GM12878 (cell line): ENCODE measurements at regions not wholly inside any gene's neighbourhood (a gene's known extent, or its start where the extent isn't known, plus 50 kb on each side); places are given as distances from the start of the nearest gene placed in this dataset.

Source experiments
- ATAC-seq: fragments of 200-7000 bp; cut with Tn5 transposase; 3 replicates; pipeline ENCODE4 v1.9.1; 2020; ENCODE audit warnings: mild to moderate bottlenecking, moderate library complexity
- BruUV-seq: library from RNA; stranded (reverse); fragments of 400-500 nt; replicated peaks from 2 replicates; lab custom pipeline; 2021; lab: Mats Ljungman, UMichigan
- CTCF ChIA-PET: fragments of 300-600 bp; sonication (Branson Sonifier 250); formaldehyde crosslinking; extraction: SDS; loops from one replicate; lab custom pipeline; 2021; ENCODE audit warnings: inconsistent platforms; lab: Yijun Ruan, JAX
- POLR2A ChIA-PET: fragments of 350-600 bp; formaldehyde crosslinking; extraction: SDS; loops from one replicate; lab custom pipeline; 2021; ENCODE audit warnings: inconsistent platforms; lab: Charles Lee
- RAD21 ChIA-PET: fragments of 300-600 bp; sonication (Branson Sonifier 250); formaldehyde crosslinking; loops from one replicate; lab custom pipeline; 2023; ENCODE audit warnings: antibody characterized with exemption; ENCODE audit not compliant: unreplicated experiment; lab: Charles Lee
- SMC1A ChIA-PET: fragments of 300-600 bp; sonication (Branson Sonifier 250); formaldehyde crosslinking; loops from one replicate; lab custom pipeline; 2023; ENCODE audit not compliant: unreplicated experiment, uncharacterized antibody; lab: Charles Lee
- DNase-seq: peaks from one replicate; pipeline ENCODE4 v3.0.0-alpha.2; 2011; ENCODE audit warnings: low read depth, low spot score
- FAIRE-seq: peaks from 3 replicates; lab custom pipeline; 2011; peaks lifted over from hg19 to GRCh38; lab: Jason Lieb, UNC
- H2AFZ ChIP-seq: 2 replicates; pipeline ENCODE4 v1.6.0; 2011; ENCODE audit warnings: low read depth, low read length, control low read depth; ENCODE audit not compliant: control insufficient read depth
- H3K27ac ChIP-seq: 2 replicates; pipeline ENCODE4 v1.5.1; 2011; ENCODE audit warnings: control low read depth; ENCODE audit not compliant: control insufficient read depth, insufficient read depth
- H3K27me3 ChIP-seq, 2 experiments: replicated peaks in 1 of 2; 2 replicates each; pipeline versions ENCODE4 v1.6.0 to v1.6.1; 2011; ENCODE audit warnings: low read length in 1 of 2; ENCODE audit not compliant: control insufficient read depth in 2 of 2, insufficient read depth in 2 of 2
- H3K36me3 ChIP-seq, 2 experiments: 2 replicates each; pipeline ENCODE4 v1.5.1; 2011; ENCODE audit warnings: low read length in 1 of 2; ENCODE audit not compliant: control insufficient read depth in 2 of 2, insufficient read depth in 2 of 2
- H3K4me1 ChIP-seq: 2 replicates; pipeline ENCODE4 v1.6.1; 2011; ENCODE audit warnings: mild to moderate bottlenecking, low read length, moderate library complexity, mixed read lengths; ENCODE audit not compliant: control insufficient read depth, insufficient read depth
- H3K4me2 ChIP-seq: 2 replicates; pipeline ENCODE4 v1.6.0; 2011; ENCODE audit warnings: control low read depth; ENCODE audit not compliant: control insufficient read depth, insufficient read depth
- H3K4me3 ChIP-seq: fragments of 200-600 bp; sonication (generic); 2 replicates; pipeline ENCODE4 v1.5.1; 2016
- H3K79me2 ChIP-seq: 2 replicates; pipeline ENCODE4 v1.6.0; 2011; ENCODE audit warnings: low read length; ENCODE audit not compliant: control insufficient read depth, insufficient read depth
- H3K9ac ChIP-seq: 2 replicates; pipeline ENCODE4 v1.8.0; 2011; ENCODE audit warnings: low read length, control low read depth, mixed read lengths; ENCODE audit not compliant: control insufficient read depth, insufficient read depth
- H3K9me3 ChIP-seq: replicated peaks from 3 replicates; pipeline ENCODE4 v1.5.1; 2011; ENCODE audit warnings: mild to moderate bottlenecking, low read length; ENCODE audit not compliant: control insufficient read depth, insufficient read depth
- H4K20me1 ChIP-seq: 2 replicates; pipeline ENCODE4 v1.6.0; 2011; ENCODE audit not compliant: control insufficient read depth, insufficient read depth
- BCL11A ChIP-seq: IDR thresholded peaks from 2 replicates; pipeline ENCODE4 v1.6.1; 2011; ENCODE audit warnings: low read depth, low read length
- CBX3 ChIP-seq: fragments of 200-600 bp; sonication (generic); IDR thresholded peaks from 2 replicates; pipeline ENCODE4 v1.6.1; 2016; ENCODE audit warnings: low read depth, borderline replicate concordance
- DPF2 ChIP-seq: fragments of 450-650 bp; IDR thresholded peaks from 2 replicates; pipeline ENCODE4 v1.6.1; 2017; ENCODE audit warnings: mild to moderate bottlenecking
- ETV6 ChIP-seq, 2 experiments: fragments of 450-650 bp in 1 of 2; IDR thresholded peaks in 1 of 2; conservative IDR thresholded peaks in 1 of 2; 2 replicates each; pipeline ENCODE4 v1.6.1; 2014; ENCODE audit warnings: antibody characterized with exemption in 1 of 2, borderline replicate concordance in 1 of 2, low read depth in 1 of 2, mild to moderate bottlenecking in 1 of 2, moderate library complexity in 1 of 2
- JUND ChIP-seq: IDR thresholded peaks from 2 replicates; pipeline ENCODE4 v1.6.1; 2012; ENCODE audit warnings: low read depth, mild to moderate bottlenecking, low read length, improper control_type of control experiment, moderate library complexity
- NBN ChIP-seq: fragments of 450-650 bp; IDR thresholded peaks from 2 replicates; pipeline ENCODE4 v1.6.1; 2016
- PML ChIP-seq: IDR thresholded peaks from 2 replicates; pipeline ENCODE4 v1.6.1; 2012; ENCODE audit warnings: low read length, inconsistent platforms
- POU2F2 ChIP-seq: IDR thresholded peaks from 3 replicates; pipeline ENCODE4 v1.6.1; 2011; ENCODE audit warnings: low read depth, mild to moderate bottlenecking, low read length, borderline replicate concordance
- SMAD5 ChIP-seq: IDR thresholded peaks from 2 replicates; pipeline ENCODE4 v1.6.1; 2016; ENCODE audit warnings: antibody characterized with exemption, low read depth
- TARDBP ChIP-seq: IDR thresholded peaks from 2 replicates; pipeline ENCODE4 v1.6.1; 2016; ENCODE audit warnings: borderline replicate concordance
- TBL1XR1 ChIP-seq: IDR thresholded peaks from 2 replicates; pipeline ENCODE4 v1.6.1; 2012; ENCODE audit warnings: low read depth, low read length, improper control_type of control experiment
- YY1 ChIP-seq: IDR thresholded peaks from 2 replicates; pipeline ENCODE4 v1.6.1; 2011; ENCODE audit warnings: low read depth, mild to moderate bottlenecking, low read length
- ZNF24 ChIP-seq: fragments of 450-650 bp; IDR thresholded peaks from 2 replicates; pipeline ENCODE4 v1.6.1; 2017; ENCODE audit warnings: antibody characterized with exemption, mild to moderate bottlenecking
- WGBS: methylation state at CpG from one replicate; pipeline ENCODE4 v1.1.6; 2016; ENCODE audit warnings: low lambda C conversion rate; ENCODE audit not compliant: insufficient replicate concordance, insufficient coverage; ENCODE audit errors: missing lambda C conversion rate; 5-methylcytosine and 5-hydroxymethylcytosine counted together
- in situ Hi-C: fragments of 300-500 bp; cut with MboI; formaldehyde crosslinking; loops from 9 replicates; pipeline ENCODE4 v1.14.3; 2018; ENCODE audit warnings: mixed read lengths
- intact Hi-C: fragments of 100-400 bp; cut with micrococcal nuclease; formaldehyde crosslinking; loops from one replicate; pipeline ENCODE4 v1.14.2; 2022; ENCODE audit not compliant: unreplicated experiment
- TF ChIP-seq, protein P1 (sequence below): fragments of 450-650 bp; IDR thresholded peaks from 2 replicates; pipeline ENCODE4 v1.6.1; 2017; ENCODE audit warnings: mild to moderate bottlenecking, moderate library complexity
- TF ChIP-seq, protein P2 (sequence below): IDR thresholded peaks from 2 replicates; pipeline ENCODE4 v1.6.1; 2012; ENCODE audit warnings: low read depth, low read length, improper control_type of control experiment

DNA sequence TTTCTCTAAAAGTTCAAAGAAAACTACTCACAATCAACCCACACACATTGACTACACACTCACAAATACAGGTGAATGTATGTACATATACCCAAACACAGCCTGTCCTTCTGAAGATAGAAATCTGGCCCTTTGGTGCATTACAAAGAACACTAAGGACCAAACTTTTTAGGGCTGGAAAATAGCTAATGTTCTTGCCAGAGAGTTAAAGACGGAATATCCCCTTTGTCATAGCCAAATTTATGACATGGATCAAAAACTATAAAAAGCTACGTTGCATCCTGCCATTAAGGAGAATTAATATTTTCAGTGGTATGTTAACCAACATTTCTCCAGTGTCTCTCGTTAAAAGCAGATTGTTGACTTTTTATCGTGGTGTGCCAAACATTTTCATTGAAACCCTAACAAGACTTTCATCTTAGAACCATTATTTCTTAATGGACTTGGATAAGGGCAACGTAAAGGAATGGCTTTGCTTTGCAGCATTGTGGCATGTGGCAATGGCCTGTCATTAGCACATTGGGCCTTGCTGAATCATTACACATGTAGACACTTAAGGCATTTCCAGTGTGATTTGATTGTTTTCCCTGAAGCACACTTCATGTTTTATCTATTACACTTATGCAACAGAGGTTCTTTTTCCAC is 150.9 kb upstream of the MEOX2 start:
- intact Hi-C loops = no loop called here
- Histone ChIP-seq H3K36me3 (no peaks in the 10 kb centered on the region), H3K4me3 (no peak overlapping the region), H3K9me3 (no peaks in the 10 kb centered on the region), H3K9ac (no peak overlapping the region), H3K4me1 (no peaks in the 10 kb centered on the region)
- BruUV-seq = no TSS peak
- no peak for FAIRE-seq
- ChIA-PET SMC1A (interaction anchor here (1.0 kb wide), 1 partner anchor 18 kb away, joined by 3 read pairs; no protein-coding TSS in a partner anchor), POLR2A (no interaction called here)
- TF ChIP-seq DPF2 (no peak), YY1 (no peak), TARDBP (no peak), CBX3 (no peak), JUND (no peak), PML (no peak), ETV6 (conservative IDR thresholded peaks at IDR 0.05 in 1 of 2, IDR thresholded peaks at IDR 0.05 in 1 of 2; ENCODE audit: borderline replicate concordance in 1 of 2, low read depth in 1 of 2) (no peak), POU2F2 (no peak), NBN (no peak), ZNF24 (no peak), TBL1XR1 (no peak), BCL11A (no peak), SMAD5 (no peak)
- TF ChIP-seq, protein P1, sequence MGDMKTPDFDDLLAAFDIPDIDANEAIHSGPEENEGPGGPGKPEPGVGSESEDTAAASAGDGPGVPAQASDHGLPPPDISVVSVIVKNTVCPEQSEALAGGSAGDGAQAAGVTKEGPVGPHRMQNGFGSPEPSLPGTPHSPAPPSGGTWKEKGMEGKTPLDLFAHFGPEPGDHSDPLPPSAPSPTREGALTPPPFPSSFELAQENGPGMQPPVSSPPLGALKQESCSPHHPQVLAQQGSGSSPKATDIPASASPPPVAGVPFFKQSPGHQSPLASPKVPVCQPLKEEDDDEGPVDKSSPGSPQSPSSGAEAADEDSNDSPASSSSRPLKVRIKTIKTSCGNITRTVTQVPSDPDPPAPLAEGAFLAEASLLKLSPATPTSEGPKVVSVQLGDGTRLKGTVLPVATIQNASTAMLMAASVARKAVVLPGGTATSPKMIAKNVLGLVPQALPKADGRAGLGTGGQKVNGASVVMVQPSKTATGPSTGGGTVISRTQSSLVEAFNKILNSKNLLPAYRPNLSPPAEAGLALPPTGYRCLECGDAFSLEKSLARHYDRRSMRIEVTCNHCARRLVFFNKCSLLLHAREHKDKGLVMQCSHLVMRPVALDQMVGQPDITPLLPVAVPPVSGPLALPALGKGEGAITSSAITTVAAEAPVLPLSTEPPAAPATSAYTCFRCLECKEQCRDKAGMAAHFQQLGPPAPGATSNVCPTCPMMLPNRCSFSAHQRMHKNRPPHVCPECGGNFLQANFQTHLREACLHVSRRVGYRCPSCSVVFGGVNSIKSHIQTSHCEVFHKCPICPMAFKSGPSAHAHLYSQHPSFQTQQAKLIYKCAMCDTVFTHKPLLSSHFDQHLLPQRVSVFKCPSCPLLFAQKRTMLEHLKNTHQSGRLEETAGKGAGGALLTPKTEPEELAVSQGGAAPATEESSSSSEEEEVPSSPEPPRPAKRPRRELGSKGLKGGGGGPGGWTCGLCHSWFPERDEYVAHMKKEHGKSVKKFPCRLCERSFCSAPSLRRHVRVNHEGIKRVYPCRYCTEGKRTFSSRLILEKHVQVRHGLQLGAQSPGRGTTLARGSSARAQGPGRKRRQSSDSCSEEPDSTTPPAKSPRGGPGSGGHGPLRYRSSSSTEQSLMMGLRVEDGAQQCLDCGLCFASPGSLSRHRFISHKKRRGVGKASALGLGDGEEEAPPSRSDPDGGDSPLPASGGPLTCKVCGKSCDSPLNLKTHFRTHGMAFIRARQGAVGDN = no peak
- TF ChIP-seq, protein P2, sequence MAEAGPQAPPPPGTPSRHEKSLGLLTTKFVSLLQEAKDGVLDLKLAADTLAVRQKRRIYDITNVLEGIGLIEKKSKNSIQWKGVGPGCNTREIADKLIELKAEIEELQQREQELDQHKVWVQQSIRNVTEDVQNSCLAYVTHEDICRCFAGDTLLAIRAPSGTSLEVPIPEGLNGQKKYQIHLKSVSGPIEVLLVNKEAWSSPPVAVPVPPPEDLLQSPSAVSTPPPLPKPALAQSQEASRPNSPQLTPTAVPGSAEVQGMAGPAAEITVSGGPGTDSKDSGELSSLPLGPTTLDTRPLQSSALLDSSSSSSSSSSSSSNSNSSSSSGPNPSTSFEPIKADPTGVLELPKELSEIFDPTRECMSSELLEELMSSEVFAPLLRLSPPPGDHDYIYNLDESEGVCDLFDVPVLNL = no peak
- TF ChIP-seq, all 136 proteins: peak for 0
- H3K79me2 ChIP-seq = no peaks in the 10 kb centered on the region
- H4K20me1 ChIP-seq = no peaks in the 10 kb centered on the region
- DNase-seq (no peak), ATAC-seq (no peak)
- 11% methylated on average over 5 of the region's 5 CpGs for WGBS
- H3K27ac ChIP-seq = no peak overlapping the region
- H3K4me2 ChIP-seq = no peak overlapping the region
- no peak overlapping the region for H2AFZ ChIP-seq
- CTCF ChIA-PET = no interaction called here
- in situ Hi-C loops = no loop called here
- no peaks in the 10 kb centered on the region for H3K27me3 ChIP-seq
- RAD21 ChIA-PET = no interaction called here
